Gastroesophageal sphincter (tissue), 3 donors: ENCODE measurements at regions not wholly inside any gene's neighbourhood (a gene's known extent, or its start where the extent isn't known, plus 50 kb on each side); places are given as distances from the start of the nearest gene placed in this dataset.

Experiments used
- CTCF ChIP-seq, 4 experiments: fragments of 200-600 bp in 2 of 4; fragments of 450-650 bp in 2 of 4; sonication (generic) in 1 of 4; IDR thresholded peaks; one replicate each; pipeline ENCODE4 v1.5.1; 2017 to 2019; ENCODE audit warnings: antibody characterized with exemption in 4 of 4, mild to moderate bottlenecking in 2 of 4, moderate library complexity in 2 of 4
- POLR2A ChIP-seq, 2 donors: fragments of 450-650 bp; IDR thresholded peaks; one replicate each; pipeline ENCODE4 v1.6.1; 2017; ENCODE audit warnings: antibody characterized with exemption in 2 of 2, mild to moderate bottlenecking in 2 of 2, moderate library complexity in 1 of 2
- POLR2AphosphoS5 ChIP-seq: sonication (generic); formaldehyde crosslinking; IDR thresholded peaks from one replicate; pipeline ENCODE4 v1.6.1; 2017; ENCODE audit warnings: antibody characterized with exemption

- TF ChIP-seq CTCF (IDR thresholded peaks at IDR 0.05) (peak; percentile 47 to 70 (median 63)), POLR2A (IDR thresholded peaks at IDR 0.05) (no peak), POLR2AphosphoS5 (no peak)
Measured at GRCh38 chr2:190781604-190782198, 98.9 kb upstream of the GLS start.
